B cell (primary cell): ENCODE measurements at regions not wholly inside any gene's neighbourhood (a gene's known extent, or its start where the extent isn't known, plus 50 kb on each side); places are given as distances from the start of the nearest gene placed in this dataset.

Experiments
- ATAC-seq: fragments of 200-7000 bp; cut with Tn5 transposase; one replicate; pipeline ENCODE4 v1.10.0; 2021; ENCODE audit warnings: low read depth, mild to moderate bottlenecking, moderate number of reproducible peaks, moderate library complexity
- CTCF ChIA-PET: fragments of 350-600 bp; sonication (Branson Sonifier 250); formaldehyde crosslinking; loops from one replicate; lab custom pipeline; 2021; ENCODE audit warnings: antibody characterized with exemption, inconsistent platforms; lab: Charles Lee
- POLR2A ChIA-PET: fragments of 350-600 bp; sonication (Branson Sonifier 250); formaldehyde crosslinking; loops from one replicate; lab custom pipeline; 2021; ENCODE audit warnings: antibody characterized with exemption; lab: Charles Lee
- DNase-seq: peaks from one replicate; pipeline ENCODE4 v3.0.0; 2013
- H2AFZ ChIP-seq: 2 replicates; pipeline ENCODE4 v1.6.1; 2012; ENCODE audit warnings: mild to moderate bottlenecking, low read depth, low read length; ENCODE audit not compliant: insufficient read depth, poor library complexity, severe bottlenecking
- H3K27ac ChIP-seq, 2 donors: 1 replicate in 1 of 2; 2 replicates in 1 of 2; pipeline ENCODE4 v1.5.1; 2012 to 2013; ENCODE audit warnings: low read length in 2 of 2, mild to moderate bottlenecking in 2 of 2, moderate library complexity in 1 of 2
- H3K27me3 ChIP-seq, 4 experiments: fragments of 200-600 bp in 1 of 4; sonication (generic) in 1 of 4; replicated peaks in 1 of 4; 1 replicate in 2 of 4; 2 replicates in 2 of 4; pipeline versions ENCODE4 v1.6.1 to v1.7.0; 2013 to 2016; ENCODE audit warnings: low read length in 3 of 4, mild to moderate bottlenecking in 2 of 4, mixed read lengths in 1 of 4, moderate library complexity in 1 of 4; ENCODE audit not compliant: insufficient read depth in 4 of 4, control insufficient read depth in 3 of 4; ENCODE audit errors: control extremely low read depth in 1 of 4
- H3K36me3 ChIP-seq, 2 experiments: replicated peaks in 1 of 2; 1 replicate in 1 of 2; 2 replicates in 1 of 2; pipeline versions ENCODE4 v1.6.1 to v1.7.1; 2013; ENCODE audit warnings: low read length in 1 of 2; ENCODE audit not compliant: insufficient read depth in 2 of 2, control insufficient read depth in 1 of 2; ENCODE audit errors: control extremely low read depth in 1 of 2, extremely low read depth in 1 of 2
- H3K4me1 ChIP-seq, 2 donors: fragments of 200-600 bp in 1 of 2; sonication (generic) in 1 of 2; 1 replicate in 1 of 2; 2 replicates in 1 of 2; pipeline versions ENCODE4 v1.5.1 to v1.6.1; 2013 to 2017; ENCODE audit warnings: low read length in 2 of 2; ENCODE audit not compliant: control insufficient read depth in 2 of 2, insufficient read depth in 2 of 2
- H3K4me2 ChIP-seq: replicated peaks from 2 replicates; pipeline ENCODE3; 2012; ENCODE audit warnings: mild to moderate bottlenecking, low read depth, low read length; ENCODE audit not compliant: poor library complexity, severe bottlenecking
- H3K4me3 ChIP-seq, 5 experiments: fragments of 200-600 bp in 1 of 5; sonication (generic) in 1 of 5; 1 replicate in 3 of 5; 2 replicates in 2 of 5; pipeline versions ENCODE4 v1.5.1 to v1.7.0; 2011 to 2016; ENCODE audit warnings: low read length in 4 of 5, mild to moderate bottlenecking in 4 of 5, low read depth in 2 of 5, control low read depth in 1 of 5, moderate library complexity in 1 of 5; ENCODE audit not compliant: insufficient read depth in 1 of 5; ENCODE audit errors: control extremely low read depth in 1 of 5, extremely low read depth in 1 of 5
- H3K79me2 ChIP-seq: fragments of 200-600 bp; sonication (generic); one replicate; pipeline ENCODE4 v1.6.0; 2016; ENCODE audit warnings: low read length; ENCODE audit not compliant: control insufficient read depth, insufficient read depth
- H3K9ac ChIP-seq: fragments of 200-600 bp; sonication (generic); 2 replicates; pipeline ENCODE4 v1.6.1; 2017; ENCODE audit warnings: mild to moderate bottlenecking, low read length, moderate library complexity
- H3K9me3 ChIP-seq, 3 donors: one replicate each; pipeline versions ENCODE4 v1.6.1 to v1.7.1; 2013; ENCODE audit warnings: low read length in 2 of 3; ENCODE audit not compliant: control insufficient read depth in 2 of 3, insufficient read depth in 1 of 3; ENCODE audit errors: control extremely low read depth in 1 of 3
- H4K20me1 ChIP-seq: 2 replicates; pipeline ENCODE4 v1.6.0; 2012; ENCODE audit warnings: mild to moderate bottlenecking, low read length; ENCODE audit not compliant: insufficient read depth, control insufficient read depth, poor library complexity, severe bottlenecking
- H3K27ac Mint-ChIP-seq: one replicate; pipeline ENCODE4 v1.8.0; 2021; ENCODE audit warnings: mixed read lengths
- H3K27me3 Mint-ChIP-seq: one replicate; pipeline ENCODE4 v1.8.0; 2021; ENCODE audit warnings: mixed read lengths
- H3K4me1 Mint-ChIP-seq: one replicate; pipeline ENCODE4 v1.8.0; 2021; ENCODE audit warnings: mixed read lengths
- H3K4me3 Mint-ChIP-seq: one replicate; pipeline ENCODE4 v1.8.0; 2021; ENCODE audit warnings: mixed read lengths
- H3K9me3 Mint-ChIP-seq: one replicate; pipeline ENCODE4 v1.8.0; 2022; ENCODE audit warnings: mixed read lengths; ENCODE audit not compliant: insufficient read depth
- CTCF ChIP-seq: fragments of 200-600 bp; IDR thresholded peaks from one replicate; pipeline ENCODE4 v1.8.0; 2022; ENCODE audit warnings: antibody characterized with exemption, mild to moderate bottlenecking
- EZH2 ChIP-seq: IDR thresholded peaks from 2 replicates; pipeline ENCODE4 v1.6.1; 2012; ENCODE audit warnings: borderline replicate concordance, low read depth, mild to moderate bottlenecking, moderate library complexity, low read length; ENCODE audit not compliant: insufficient read depth, poor library complexity, severe bottlenecking
- WGBS: methylation state at CpG from one replicate; pipeline ENCODE4 v1.1.5; 2013; ENCODE audit warnings: missing lambda C conversion rate; ENCODE audit not compliant: insufficient coverage; 5-methylcytosine and 5-hydroxymethylcytosine counted together
- intact Hi-C: fragments of 100-400 bp; cut with micrococcal nuclease; formaldehyde crosslinking; loops from one replicate; pipeline ENCODE4 v1.10.0; 2022

DNA sequence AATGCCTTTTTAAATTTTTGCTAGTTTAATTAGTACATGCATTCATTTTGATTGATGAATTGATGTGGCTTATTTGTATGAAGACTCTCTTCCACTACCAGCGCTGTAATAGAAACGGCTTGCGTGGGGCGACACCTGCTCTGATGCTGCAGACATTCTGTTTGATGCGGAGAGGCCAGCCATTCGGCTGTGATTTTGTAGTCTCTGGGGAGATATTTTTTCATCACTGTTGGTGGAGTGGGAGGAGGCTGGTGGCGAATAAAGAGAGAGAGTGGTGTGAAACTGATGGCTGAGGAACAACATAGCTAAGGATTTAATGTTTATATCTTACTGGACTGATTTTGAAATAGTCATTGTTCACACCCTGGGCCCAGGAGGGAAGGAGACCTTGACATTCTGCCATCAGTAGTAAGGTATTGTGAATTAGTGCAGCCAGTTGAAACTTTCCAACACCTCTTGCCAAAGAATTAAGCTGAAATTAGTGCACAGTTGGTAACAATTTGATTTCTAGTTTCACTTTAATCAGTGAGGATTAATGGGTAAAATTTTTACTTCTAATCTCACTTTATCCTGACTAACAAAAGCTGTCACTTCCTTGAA is 224.1 kb downstream of the MTX2 start:
- DNase-seq (peak; percentile 72), ATAC-seq (peak; percentile 64)
- H2AFZ ChIP-seq, result peak overlapping the region; percentile 24
- Mint-ChIP-seq H3K9me3 (no peaks in the 10 kb centered on the region), H3K4me1 (peaks cover 48% of the 10 kb centered on the region), H3K27me3 (no peaks in the 10 kb centered on the region), H3K27ac (peak overlapping the region; percentile 67), H3K4me3 (peak overlapping the region; percentile 61)
- ChIA-PET CTCF (interaction anchor here (1.3 to 1.4 kb wide), 2 partner anchors 38 to 61 kb away, joined by 6 to 7 read pairs; no protein-coding TSS in a partner anchor), POLR2A (no interaction called here)
- peak overlapping the region in 2 of 5 experiments; percentile 8 for H3K4me3 ChIP-seq
- 0% methylated on average over 5 of the region's 7 CpGs for WGBS
- no peaks in the 10 kb centered on the region for H4K20me1 ChIP-seq
- H3K4me2 ChIP-seq, result peak overlapping the region; percentile 50
- peak overlapping the region; percentile 3 for H3K9ac ChIP-seq
- H3K9me3 ChIP-seq, result no peaks in the 10 kb centered on the region
- H3K4me1 ChIP-seq, result peaks cover 21 to 54% of the 10 kb centered on the region in 2 donors
- no peaks in the 10 kb centered on the region for H3K36me3 ChIP-seq
- H3K79me2 ChIP-seq, result no peaks in the 10 kb centered on the region
- peaks cover 0 to 2% (median 0%) of the 10 kb centered on the region in 4 experiments for H3K27me3 ChIP-seq
- intact Hi-C loops, result loop anchor here (10.0 kb wide), 1 partner anchor 229 kb away; the partner anchor contains the start of gene MTX2
- TF ChIP-seq CTCF, result no peak
- no peak for TF ChIP-seq EZH2
- peak overlapping the region; percentile 32 to 44 for H3K27ac ChIP-seq

- peak overlapping the region; percentile 8 for H3K4me3 Mint-ChIP-seq
These were observed 224.7 kb downstream of the MTX2 start for GRCh38 chr2:176493909-176494308.

More at GRCh38 chr2:176493909-176494308, 224.7 kb downstream of the MTX2 start:
- CTCF ChIA-PET, result interaction anchor here (1.3 to 1.4 kb wide), 2 partner anchors 39 to 61 kb away, joined by 6 to 7 read pairs; no protein-coding TSS in a partner anchor
- peak overlapping the region; percentile 64 for H3K27ac Mint-ChIP-seq
- H3K9me3 Mint-ChIP-seq, result no peaks in the 10 kb centered on the region
- no peaks in the 10 kb centered on the region for H3K9me3 ChIP-seq
- peak overlapping the region in 1 of 2 donors; percentile 44 for H3K27ac ChIP-seq
- no peaks in the 10 kb centered on the region for H3K79me2 ChIP-seq
- H2AFZ ChIP-seq, result no peak overlapping the region
- H3K4me1 ChIP-seq, result peaks cover 21 to 54% of the 10 kb centered on the region in 2 donors
- H4K20me1 ChIP-seq, result no peaks in the 10 kb centered on the region
- H3K9ac ChIP-seq, result no peak overlapping the region
- no peaks in the 10 kb centered on the region for H3K36me3 ChIP-seq
- peaks cover 48% of the 10 kb centered on the region for H3K4me1 Mint-ChIP-seq
- peak overlapping the region; percentile 50 for H3K4me2 ChIP-seq
- H3K27me3 ChIP-seq, result peaks cover 0 to 3% (median 0%) of the 10 kb centered on the region in 4 experiments
- peaks cover 2% of the 10 kb centered on the region for H3K27me3 Mint-ChIP-seq
- no peak for ATAC-seq
- POLR2A ChIA-PET, result no interaction called here
- TF ChIP-seq CTCF (no peak), EZH2 (no peak)
- intact Hi-C loops, result loop anchor here (10.0 kb wide), 1 partner anchor 229 kb away; the partner anchor contains the start of gene MTX2
- 56% methylated on average over 1 of the region's 3 CpGs for WGBS
- H3K4me3 ChIP-seq, result no peak overlapping the region
- no peak for DNase-seq
